NCI-H82 treated with DMSO at 0.1 percent for 48 hours (cell line): ENCODE measurements at regions not wholly inside any gene's neighbourhood (a gene's known extent, or its start where the extent isn't known, plus 50 kb on each side); places are given as distances from the start of the nearest gene placed in this dataset.
"Not testable (repeated sequence)": the region's sequence is repeated elsewhere in the genome, so short reads cannot be mapped to it uniquely, and the experiment has no call there.

ENCODE experiments used
- DNase-seq: peaks from one replicate; lab custom pipeline; 2025; ENCODE audit not compliant: unreplicated experiment; lab: John Stamatoyannopoulos, UW

- DNase-seq: no peak
Observed at GRCh38 chr2:4900861-4901770, 791.1 kb upstream of the SOX11 start.

GRCh38 chr2:4903656-4904348 is 788.4 kb upstream of the SOX11 start:
- no peak for DNase-seq

GRCh38 chr2:4908461-4908860 is 783.7 kb upstream of the SOX11 start:
- DNase-seq: no peak

- no peak for DNase-seq
Observed at GRCh38 chr2:4909346-4910009, 782.7 kb upstream of the SOX11 start.

- DNase-seq: no peak
Observed at GRCh38 chr2:4914036-4914435, 778.1 kb upstream of the SOX11 start.

- no peak for DNase-seq
Observed at GRCh38 chr2:4914551-4914950, 777.6 kb upstream of the SOX11 start.

DNA sequence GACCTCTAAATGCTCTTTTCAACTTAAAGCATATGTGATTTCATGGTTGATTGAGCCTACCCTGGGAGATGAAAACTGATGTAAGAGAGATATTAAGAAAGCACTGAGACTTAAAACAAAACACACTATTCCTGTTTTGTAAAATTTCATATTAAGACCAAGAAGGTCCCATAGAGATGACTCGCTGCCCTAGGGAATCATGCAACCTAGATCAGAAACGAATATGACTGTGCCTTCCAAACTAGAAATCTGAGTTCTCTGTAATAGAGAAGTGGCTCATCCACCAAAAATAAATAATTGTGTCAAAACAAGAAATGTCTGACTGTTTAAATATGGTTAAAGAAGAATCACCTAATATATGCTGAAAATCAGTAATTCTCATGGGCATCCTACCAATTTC is 776.8 kb upstream of the SOX11 start:
- DNase-seq: no peak

- no peak for DNase-seq
Observed at GRCh38 chr2:4916094-4916493, 776.1 kb upstream of the SOX11 start.

- DNase-seq: peak; percentile 9
Observed at GRCh38 chr2:4930704-4931103, 761.5 kb upstream of the SOX11 start.

GRCh38 chr2:4931721-4932365 is 760.3 kb upstream of the SOX11 start:
- DNase-seq: no peak

DNA sequence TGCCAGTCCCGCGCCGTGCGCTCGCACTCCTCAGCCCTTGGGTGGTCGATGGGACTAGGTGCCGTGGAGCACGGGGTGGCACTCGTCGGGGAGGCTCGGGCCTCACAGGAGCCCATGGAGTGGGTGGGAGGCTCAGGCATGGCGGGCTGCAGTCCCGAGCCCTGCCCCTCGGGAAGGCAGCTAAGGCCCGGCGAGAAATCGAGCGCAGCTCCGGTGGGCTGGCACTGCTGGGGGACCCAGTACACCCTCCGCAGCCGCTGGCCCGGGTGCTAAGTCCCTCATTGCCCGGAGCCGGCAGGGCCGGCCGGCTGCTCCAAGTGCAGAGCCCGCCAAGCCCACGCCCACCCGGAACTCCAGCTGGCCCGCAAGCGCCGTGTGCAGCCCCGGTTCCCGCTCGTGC is 756.9 kb upstream of the SOX11 start:
- not testable (repeated sequence) for DNase-seq

DNA sequence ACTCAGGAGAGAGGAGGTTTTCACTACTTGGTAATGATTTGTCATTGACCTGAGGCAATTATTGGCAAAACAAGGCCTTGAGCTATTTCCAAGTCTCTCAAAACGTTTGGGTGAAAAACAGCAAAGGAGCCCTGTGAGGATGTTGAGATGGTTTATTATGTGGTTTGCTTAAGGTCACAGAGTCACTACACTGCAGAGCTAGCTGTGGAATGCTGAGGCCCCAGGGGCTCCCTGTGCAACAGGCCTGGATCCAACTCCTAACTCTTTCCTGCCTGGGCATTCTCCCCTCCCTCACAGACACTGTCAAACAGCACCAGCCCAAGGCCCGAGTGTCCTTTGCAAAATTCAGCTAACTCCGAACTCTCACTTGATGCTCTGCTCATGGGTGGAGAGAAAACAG is 754.6 kb upstream of the SOX11 start:
- no peak for DNase-seq

DNA sequence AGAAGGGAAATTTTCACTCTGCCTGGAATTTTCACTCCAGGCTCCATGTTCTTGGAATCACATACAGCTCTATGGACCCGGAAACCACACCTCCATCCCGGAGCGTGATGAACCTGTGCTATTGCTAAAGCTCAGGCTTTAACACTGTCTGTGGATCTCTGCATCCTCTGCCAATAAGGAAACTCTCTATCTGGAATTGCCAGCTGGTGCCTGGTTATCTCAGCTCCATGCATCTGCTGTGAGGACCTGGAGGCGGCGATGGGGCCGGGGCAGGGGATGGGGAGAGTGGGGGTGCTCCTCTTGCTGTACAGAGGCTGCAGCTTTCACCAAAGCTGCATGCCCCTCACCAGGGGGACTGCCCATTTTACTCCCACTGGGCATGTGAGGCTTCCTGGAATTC is 754.0 kb upstream of the SOX11 start:
- no peak for DNase-seq

DNA sequence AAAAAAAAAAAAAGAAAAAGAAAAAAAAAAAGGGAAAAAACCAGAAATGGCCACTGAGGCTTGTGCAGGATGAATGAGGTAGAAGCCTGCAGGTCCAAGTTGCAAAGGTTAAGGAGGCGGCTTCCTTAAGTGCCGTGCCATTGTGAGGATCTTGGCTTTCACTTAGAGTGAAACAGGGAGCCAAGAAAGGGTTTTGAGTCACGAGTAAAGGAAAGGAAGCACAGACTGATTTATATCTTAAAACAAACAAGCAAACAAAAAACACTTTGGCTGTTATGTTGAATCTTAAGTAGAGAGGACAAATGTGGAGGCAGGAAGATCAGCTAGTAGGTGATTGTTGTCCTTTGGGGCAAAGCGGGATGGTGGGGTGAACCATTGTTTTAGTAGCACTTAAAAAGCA is 749.7 kb upstream of the SOX11 start:
- DNase-seq: no peak

DNA sequence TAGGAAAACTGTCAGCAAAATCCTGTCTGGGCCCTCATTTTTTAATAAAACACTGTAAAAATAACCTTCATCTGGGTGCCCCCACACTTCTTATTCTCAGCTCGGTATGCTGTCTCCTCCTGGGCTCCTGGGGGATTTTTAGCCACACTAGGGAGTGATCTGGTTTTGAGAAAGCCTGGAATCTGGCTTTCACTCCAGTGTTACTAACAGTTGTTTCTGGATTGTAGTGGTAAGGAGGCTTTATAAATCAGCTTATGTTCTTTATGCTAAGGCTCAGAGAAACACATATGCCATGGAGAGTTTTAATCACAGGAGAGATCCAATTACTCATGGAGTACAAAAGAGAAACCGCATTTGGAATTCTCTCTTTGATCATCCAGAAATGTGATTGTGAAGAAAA is 744.3 kb upstream of the SOX11 start:
- peak; percentile 96 for DNase-seq

DNA sequence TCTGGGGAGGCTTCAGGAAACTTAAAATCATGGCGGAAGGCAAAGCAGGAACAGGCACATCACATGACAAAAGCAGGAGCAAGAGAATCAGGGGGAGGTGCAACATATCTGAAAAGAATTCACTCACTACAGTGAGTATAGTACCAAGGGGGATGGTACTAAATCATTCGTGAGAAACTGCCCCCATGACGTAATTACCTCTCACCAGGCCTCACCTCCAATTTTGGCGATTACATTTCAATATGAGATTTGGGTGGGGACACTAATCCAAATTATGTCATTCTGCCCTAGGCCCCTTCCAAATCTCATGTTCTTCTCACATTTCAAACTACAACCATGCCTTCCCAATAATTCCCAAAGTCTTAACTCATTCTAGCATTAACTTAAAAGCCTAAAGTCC is 740.8 kb upstream of the SOX11 start:
- DNase-seq: no peak

DNA sequence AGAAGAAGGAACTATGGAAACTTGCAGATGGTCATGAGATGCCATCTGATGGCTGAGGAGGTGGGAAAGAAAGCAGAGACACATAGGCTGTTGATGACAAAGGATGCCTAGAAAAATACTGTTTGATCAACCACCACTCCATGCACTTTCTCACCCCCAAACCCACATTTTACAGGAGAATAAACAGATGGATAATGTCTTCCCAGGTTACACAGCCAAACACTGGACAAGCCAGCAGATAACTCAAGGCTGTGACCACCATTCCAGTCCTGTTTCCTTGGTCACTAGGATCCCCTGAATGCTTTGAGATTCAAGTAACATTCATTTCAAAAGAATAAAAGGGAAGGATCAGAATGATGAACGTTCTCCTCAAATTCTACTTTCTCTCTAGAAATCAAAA is 733.0 kb upstream of the SOX11 start:
- DNase-seq: no peak

GRCh38 chr2:4962419-4962818 is 729.8 kb upstream of the SOX11 start:
- DNase-seq: peak; percentile 27

GRCh38 chr2:4963106-4963505 is 729.1 kb upstream of the SOX11 start:
- DNase-seq: no peak

- no peak for DNase-seq
Observed at GRCh38 chr2:4964001-4964540, 728.1 kb upstream of the SOX11 start.

- DNase-seq: no peak
Observed at GRCh38 chr2:4964579-4964978, 727.6 kb upstream of the SOX11 start.
